Body of pancreas (tissue), 4 donors: ENCODE measurements at regions not wholly inside any gene's neighbourhood (a gene's known extent, or its start where the extent isn't known, plus 50 kb on each side); places are given as distances from the start of the nearest gene placed in this dataset.

Experiments used
- POLR2A ChIP-seq, 3 donors: fragments of 450-650 bp; IDR thresholded peaks; one replicate each; pipeline ENCODE4 v1.6.1; 2016; ENCODE audit warnings: antibody characterized with exemption in 3 of 3, mild to moderate bottlenecking in 2 of 3
- TF ChIP-seq, protein P1 (sequence below), 7 experiments: fragments of 450-650 bp in 4 of 7; fragments of 200-600 bp in 3 of 7; sonication (generic) in 3 of 7; IDR thresholded peaks; one replicate each; pipeline ENCODE4 v1.5.1; 2016 to 2019; ENCODE audit warnings: antibody characterized with exemption in 7 of 7

DNA sequence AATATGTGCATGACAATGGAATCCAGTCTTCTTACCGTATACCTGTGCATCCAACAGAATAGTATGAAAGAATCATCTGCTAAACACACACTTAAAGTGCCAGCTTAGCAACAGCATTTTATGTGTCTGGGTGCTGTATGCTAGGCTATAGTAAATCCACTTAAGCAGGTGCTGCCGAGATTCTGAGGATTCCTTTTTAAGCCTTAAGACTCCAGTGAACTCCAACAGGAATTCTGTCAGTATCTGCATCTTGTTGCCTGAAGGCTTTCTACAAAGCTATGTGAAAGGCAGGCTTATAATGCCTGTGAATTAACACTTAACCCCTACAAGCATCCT lies 1076.4 kb upstream of the PABPC4L start:
- TF ChIP-seq, protein P1, sequence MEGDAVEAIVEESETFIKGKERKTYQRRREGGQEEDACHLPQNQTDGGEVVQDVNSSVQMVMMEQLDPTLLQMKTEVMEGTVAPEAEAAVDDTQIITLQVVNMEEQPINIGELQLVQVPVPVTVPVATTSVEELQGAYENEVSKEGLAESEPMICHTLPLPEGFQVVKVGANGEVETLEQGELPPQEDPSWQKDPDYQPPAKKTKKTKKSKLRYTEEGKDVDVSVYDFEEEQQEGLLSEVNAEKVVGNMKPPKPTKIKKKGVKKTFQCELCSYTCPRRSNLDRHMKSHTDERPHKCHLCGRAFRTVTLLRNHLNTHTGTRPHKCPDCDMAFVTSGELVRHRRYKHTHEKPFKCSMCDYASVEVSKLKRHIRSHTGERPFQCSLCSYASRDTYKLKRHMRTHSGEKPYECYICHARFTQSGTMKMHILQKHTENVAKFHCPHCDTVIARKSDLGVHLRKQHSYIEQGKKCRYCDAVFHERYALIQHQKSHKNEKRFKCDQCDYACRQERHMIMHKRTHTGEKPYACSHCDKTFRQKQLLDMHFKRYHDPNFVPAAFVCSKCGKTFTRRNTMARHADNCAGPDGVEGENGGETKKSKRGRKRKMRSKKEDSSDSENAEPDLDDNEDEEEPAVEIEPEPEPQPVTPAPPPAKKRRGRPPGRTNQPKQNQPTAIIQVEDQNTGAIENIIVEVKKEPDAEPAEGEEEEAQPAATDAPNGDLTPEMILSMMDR (IDR thresholded peaks at IDR 0.05): no peak
- TF ChIP-seq POLR2A (IDR thresholded peaks at IDR 0.05): no peak
